ENCODE measurements at regions not wholly inside any gene's neighbourhood (a gene's known extent, or its start where the extent isn't known, plus 50 kb on each side); places are given as distances from the start of the nearest gene placed in this dataset.

DNA sequence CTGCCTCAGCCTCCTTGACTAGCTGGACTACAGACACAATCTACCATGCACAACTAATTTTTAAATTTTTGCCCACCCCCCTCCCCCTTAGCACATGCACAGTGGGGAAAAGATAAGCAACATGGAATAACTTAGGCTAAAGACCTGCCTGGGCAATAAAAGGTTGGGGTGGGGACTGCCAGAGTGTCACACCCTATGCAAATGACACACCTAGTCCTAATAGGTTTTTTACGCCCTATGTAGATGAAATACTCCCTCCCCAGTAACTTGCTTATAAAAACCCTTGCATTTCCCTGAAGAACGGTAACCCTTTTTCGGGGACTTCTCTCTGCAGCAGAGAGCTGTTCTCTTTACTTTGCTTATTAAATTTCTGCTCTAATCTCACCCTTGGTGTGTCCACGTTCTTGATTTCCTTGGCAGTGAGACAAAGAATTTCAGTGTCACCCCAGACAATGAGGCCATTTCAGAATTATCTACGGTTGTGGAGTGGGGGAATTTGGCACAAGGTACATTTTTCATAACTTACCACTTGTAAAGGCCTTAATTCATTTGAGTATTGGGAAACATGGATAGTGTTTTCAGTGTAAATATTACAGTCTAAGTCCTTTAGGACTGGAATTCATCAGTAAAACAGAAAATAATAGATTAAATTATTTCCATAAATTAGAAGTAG is 109.2 kb downstream of the NOL4 start:
- Histone ChIP-seq H3K4me1 (no peaks in the 10 kb centered on the region), H3K36me3 (no peaks in the 10 kb centered on the region), H3K9me3 (no peaks in the 10 kb centered on the region), H3K27me3 (ENCODE audit: low read depth) (no peaks in the 10 kb centered on the region), H3K4me3 (no peak overlapping the region), H3K27ac (no peak overlapping the region)
- intact Hi-C loops (cut with DNase I), result loop anchor here (10.0 kb wide), 1 partner anchor 669 kb away; no protein-coding TSS in a partner anchor
- DNase-seq (no peak), ATAC-seq (no peak)
- TF ChIP-seq, protein P1, sequence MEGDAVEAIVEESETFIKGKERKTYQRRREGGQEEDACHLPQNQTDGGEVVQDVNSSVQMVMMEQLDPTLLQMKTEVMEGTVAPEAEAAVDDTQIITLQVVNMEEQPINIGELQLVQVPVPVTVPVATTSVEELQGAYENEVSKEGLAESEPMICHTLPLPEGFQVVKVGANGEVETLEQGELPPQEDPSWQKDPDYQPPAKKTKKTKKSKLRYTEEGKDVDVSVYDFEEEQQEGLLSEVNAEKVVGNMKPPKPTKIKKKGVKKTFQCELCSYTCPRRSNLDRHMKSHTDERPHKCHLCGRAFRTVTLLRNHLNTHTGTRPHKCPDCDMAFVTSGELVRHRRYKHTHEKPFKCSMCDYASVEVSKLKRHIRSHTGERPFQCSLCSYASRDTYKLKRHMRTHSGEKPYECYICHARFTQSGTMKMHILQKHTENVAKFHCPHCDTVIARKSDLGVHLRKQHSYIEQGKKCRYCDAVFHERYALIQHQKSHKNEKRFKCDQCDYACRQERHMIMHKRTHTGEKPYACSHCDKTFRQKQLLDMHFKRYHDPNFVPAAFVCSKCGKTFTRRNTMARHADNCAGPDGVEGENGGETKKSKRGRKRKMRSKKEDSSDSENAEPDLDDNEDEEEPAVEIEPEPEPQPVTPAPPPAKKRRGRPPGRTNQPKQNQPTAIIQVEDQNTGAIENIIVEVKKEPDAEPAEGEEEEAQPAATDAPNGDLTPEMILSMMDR (IDR thresholded peaks at IDR 0.05), result no peak

DNA sequence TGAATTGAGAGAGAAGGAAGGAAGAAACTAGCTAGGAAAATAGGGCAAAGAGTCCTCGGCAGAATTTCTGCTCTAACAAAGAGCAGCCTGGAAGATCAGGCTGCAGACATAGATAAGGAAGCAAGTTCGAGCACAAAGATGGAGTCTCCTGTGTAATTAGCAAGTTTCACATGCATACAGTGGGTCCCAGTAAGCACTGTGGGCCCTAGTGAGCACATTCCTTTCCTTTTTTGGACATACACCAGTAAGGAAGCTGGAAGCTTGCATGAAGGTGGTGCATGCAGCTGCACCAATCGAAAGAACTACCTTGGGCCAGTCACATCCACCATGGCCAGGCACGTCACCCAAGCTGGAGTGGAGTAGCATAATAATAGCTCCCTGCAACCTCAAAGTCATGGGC is 109.7 kb downstream of the NOL4 start:
- no peak for DNase-seq
- no peak for ATAC-seq
- no peaks in the 10 kb centered on the region for H3K9me3 ChIP-seq
- H3K27me3 ChIP-seq (ENCODE audit: low read depth), result no peaks in the 10 kb centered on the region
- TF ChIP-seq, protein P1 (IDR thresholded peaks at IDR 0.05), result no peak
- H3K4me1 ChIP-seq, result no peaks in the 10 kb centered on the region
- no peaks in the 10 kb centered on the region for H3K36me3 ChIP-seq
- no peak overlapping the region for H3K4me3 ChIP-seq
- intact Hi-C loops (cut with DNase I), result loop anchor here (10.0 kb wide), 1 partner anchor 670 kb away; no protein-coding TSS in a partner anchor
- no peak overlapping the region for H3K27ac ChIP-seq

DNA sequence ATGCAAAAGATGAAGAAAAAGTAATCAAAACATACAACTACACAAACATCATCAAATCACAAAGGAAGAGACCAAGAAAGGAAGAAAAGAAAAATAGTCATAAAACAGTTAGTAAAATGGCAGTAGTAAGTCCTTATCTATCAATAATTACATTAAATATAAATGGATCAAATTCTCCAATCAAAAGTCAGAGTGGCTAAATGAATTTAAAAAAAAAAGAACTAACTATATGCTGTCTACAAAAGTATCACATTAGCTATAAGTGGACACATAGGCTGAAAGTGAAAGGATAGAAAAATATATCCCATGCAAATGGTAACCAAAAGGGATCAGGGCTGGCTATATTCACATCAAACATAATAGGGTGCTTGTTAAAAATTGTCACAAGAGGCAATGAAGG is 116.5 kb downstream of the NOL4 start:
- Histone ChIP-seq H3K36me3 (no peaks in the 10 kb centered on the region), H3K4me1 (no peaks in the 10 kb centered on the region), H3K27ac (no peak overlapping the region), H3K27me3 (ENCODE audit: low read depth) (no peaks in the 10 kb centered on the region), H3K9me3 (no peaks in the 10 kb centered on the region), H3K4me3 (no peak overlapping the region)
- TF ChIP-seq, protein P1 (IDR thresholded peaks at IDR 0.05), result no peak
- intact Hi-C loops (cut with DNase I), result no loop called here
- no peak for ATAC-seq
- no peak for DNase-seq

DNA sequence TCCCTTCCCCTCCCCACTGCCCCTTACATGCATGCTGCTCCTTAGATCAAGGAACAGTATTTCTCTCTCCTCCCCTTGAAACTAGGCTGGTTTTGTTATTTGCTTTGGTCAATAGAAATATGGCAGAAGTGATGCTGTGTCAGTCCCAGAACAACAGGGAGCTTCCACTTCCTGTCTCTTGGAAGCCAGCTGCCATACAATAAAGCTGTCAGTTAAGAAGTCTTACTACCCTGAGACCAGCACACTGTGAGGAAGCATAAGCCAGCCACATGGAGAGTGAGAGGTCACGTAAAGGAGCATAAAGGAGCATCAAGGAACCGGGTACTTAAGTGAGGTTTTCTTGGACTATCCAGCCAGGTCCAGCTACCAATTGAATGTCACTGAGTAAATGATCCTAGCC is 126.6 kb downstream of the NOL4 start:
- Histone ChIP-seq H3K4me3 (no peak overlapping the region), H3K27me3 (ENCODE audit: low read depth) (no peaks in the 10 kb centered on the region), H3K9me3 (no peaks in the 10 kb centered on the region), H3K27ac (no peak overlapping the region), H3K4me1 (no peaks in the 10 kb centered on the region), H3K36me3 (no peaks in the 10 kb centered on the region)
- intact Hi-C loops (cut with DNase I), result no loop called here
- DNase-seq, result no peak
- ATAC-seq, result no peak
- TF ChIP-seq, protein P1 (IDR thresholded peaks at IDR 0.05), result no peak

DNA sequence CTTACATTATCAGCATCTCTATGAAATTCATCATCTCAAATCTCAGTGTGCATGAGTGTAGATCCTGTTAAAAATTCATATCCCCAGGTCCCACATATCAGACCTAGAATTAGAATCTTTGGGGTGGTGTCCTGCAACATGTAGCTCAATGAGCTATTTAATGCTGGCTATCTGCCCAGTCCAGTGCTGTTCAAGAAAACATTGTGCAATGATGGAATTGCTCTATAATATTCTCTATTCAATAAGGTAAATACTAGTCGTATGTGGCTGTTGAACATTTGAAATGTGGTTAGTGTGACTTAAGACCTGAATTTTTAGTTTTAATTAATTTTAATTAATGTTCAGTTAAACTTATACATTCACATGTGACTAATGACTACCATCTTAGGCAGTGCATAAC is 127.4 kb downstream of the NOL4 start:
- intact Hi-C loops (cut with DNase I), result no loop called here
- DNase-seq, result no peak
- H3K4me1 ChIP-seq, result no peaks in the 10 kb centered on the region
- TF ChIP-seq, protein P1 (IDR thresholded peaks at IDR 0.05), result no peak
- H3K27me3 ChIP-seq (ENCODE audit: low read depth), result no peaks in the 10 kb centered on the region
- no peaks in the 10 kb centered on the region for H3K36me3 ChIP-seq
- H3K27ac ChIP-seq, result no peak overlapping the region
- H3K4me3 ChIP-seq, result no peak overlapping the region
- no peak for ATAC-seq
- H3K9me3 ChIP-seq, result no peaks in the 10 kb centered on the region
